C1 segment of cervical spinal cord (tissue), 14 donors: ENCODE measurements at regions not wholly inside any gene's neighbourhood (a gene's known extent, or its start where the extent isn't known, plus 50 kb on each side); places are given as distances from the start of the nearest gene placed in this dataset.

Experiments used
- DNase-seq, 14 donors: peaks; one replicate each; lab custom pipeline; 2025; lab: John Stamatoyannopoulos, UW

GRCh38 chr2:149745396-149746230 is 158.0 kb upstream of the MMADHC start:
- no peak for DNase-seq

GRCh38 chr2:149744865-149745264 is 157.3 kb upstream of the MMADHC start:
- no peak for DNase-seq

DNA sequence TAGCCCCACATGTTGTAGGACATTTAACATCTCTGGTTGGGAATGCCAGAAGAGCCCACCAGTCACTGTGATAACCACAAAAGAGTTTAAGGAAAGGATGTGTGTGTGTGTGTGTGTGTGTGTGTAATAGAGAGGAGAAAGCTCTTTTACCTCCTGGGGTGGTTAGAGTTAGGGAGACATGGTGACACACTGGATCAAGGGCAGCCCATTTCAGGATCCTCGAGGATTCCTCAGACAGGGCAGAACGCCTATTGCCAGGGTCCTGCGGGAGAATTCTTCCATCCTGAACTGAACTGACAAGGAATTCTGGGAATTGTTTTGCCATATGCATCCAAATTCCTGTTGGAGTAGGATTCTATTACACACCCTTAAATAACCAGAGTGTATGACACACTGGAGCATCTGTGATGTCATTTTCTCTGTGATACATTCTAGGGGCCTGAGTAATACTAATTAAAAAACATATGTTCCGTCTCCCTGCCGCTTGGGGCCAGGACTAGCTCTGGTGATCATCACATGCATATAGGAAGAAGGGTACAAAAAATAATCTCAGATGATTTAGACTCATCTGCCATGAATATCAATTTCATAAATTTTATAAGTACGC is 156.4 kb upstream of the MMADHC start:
- no peak for DNase-seq

- no peak for DNase-seq
Measured at GRCh38 chr2:149741646-149742045, 154.1 kb upstream of the MMADHC start.

DNA sequence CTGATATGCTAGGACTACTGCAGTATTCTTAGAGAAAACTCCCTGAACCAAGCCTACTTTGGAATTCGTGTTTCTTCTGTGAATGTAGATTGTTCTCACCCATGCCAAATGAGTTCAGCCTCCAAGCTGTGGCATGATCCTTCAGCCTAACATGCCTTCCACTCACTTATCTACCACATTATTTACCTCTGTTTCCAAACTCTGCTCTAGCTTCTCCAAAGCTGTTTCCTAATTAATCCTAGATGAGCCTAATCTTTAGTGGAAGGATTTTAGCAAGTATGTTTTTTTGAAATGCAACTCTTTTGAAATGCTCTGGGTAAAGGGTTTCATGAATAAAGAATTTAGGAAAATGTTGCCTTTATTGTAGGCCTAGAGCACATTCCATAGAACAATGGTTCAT is 152.9 kb upstream of the MMADHC start:
- DNase-seq = no peak

DNA sequence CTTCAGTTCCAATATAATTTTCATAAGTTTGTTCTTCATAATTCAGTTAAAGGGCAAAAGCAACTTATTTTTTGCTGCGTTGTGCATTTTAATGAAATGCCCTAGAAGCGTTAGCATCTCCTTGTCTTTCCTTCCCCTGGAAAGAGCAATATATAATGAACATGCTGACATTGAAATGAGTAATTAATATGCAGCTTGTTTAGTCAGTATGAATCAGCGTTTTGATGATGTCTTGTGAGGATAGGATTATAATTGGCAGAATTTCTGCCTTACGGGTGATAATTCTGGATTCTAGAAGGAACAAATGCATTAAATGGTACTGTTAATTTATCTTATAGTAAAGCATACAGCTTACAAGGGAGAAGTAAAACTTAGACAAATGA is 152.3 kb upstream of the MMADHC start:
- no peak for DNase-seq

DNA sequence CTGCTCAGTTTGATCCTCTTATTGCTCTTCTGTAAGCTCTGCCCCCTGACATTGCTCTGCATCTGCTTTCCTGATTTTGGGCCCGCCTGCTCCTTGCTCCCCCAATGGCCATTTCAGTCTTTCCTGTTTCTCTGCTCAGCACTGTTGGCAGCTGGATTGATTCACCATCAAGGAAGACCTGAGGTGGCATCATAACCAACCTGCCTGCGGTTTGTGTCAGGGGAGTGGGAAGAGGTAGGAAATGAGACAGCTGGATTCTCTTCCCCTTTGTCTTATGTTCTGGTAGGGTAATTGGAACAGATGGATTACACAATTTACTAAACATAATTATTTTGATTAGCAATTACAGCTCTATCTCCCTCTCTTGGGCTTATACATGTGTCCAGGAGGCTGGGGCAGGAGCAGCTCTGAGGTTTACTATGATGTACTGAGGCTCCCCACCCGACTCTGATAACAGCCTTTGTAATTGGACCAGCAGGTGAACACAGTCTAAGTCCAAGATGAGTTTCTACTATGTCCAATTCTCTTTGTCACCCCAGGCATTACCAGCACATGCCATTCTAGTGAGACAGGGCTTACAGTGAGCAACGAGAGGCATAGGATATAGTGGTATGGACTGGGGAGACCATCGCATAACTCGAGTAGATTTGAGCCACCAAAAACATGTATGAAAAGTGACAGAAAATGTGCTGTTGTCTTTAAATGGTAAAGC is 151.8 kb upstream of the MMADHC start:
- no peak for DNase-seq

GRCh38 chr2:149738767-149739166 is 151.2 kb upstream of the MMADHC start:
- DNase-seq = no peak

DNA sequence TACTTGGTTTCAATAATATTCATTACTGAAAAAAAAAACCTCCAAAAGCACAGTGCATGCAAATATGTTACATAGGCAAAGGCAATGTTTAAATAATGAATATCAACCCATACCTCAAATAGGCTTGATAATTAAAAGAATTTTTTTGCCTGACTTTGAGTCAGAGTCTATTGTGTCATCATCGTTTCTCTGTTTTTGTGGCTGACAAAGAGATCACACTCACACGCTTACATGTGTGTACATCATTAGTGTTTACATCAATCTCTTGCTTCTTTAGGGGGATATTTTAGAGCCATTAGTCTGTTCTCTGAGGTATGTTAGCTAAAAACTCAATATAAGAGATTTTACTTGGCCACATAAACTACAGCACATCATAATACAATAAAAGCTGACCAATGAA is 150.3 kb upstream of the MMADHC start:
- no peak for DNase-seq

GRCh38 chr2:149735237-149735958 is 147.8 kb upstream of the MMADHC start:
- no peak for DNase-seq

- DNase-seq = no peak
Measured at GRCh38 chr2:149733936-149734685, 146.5 kb upstream of the MMADHC start.

DNA sequence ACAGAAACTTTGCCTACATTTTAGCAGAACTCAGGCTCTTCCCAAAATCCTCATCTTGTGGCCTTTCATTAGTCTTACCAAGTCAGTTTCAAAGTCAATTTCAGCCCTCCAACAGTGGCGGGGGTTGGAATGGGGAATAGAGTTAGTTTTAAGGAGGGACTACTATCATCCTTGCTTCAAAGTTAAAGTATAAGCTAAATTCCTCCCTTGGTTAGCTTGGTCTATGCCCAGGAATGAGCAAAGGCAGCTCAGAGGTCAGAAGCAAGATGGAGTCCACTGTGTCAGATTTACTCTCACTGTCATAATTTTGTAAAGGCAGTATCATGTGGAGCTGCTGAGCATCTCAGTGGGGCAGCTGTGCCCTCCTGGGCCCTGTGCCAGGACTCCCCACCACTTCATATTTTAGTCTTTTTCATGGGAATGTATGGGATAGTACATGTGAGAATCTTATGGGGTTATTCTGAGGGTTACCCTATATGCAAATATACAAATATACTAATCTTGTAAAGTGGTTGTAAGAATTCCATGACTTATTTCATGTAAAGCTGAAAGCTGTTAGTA is 145.2 kb upstream of the MMADHC start:
- DNase-seq = no peak

DNA sequence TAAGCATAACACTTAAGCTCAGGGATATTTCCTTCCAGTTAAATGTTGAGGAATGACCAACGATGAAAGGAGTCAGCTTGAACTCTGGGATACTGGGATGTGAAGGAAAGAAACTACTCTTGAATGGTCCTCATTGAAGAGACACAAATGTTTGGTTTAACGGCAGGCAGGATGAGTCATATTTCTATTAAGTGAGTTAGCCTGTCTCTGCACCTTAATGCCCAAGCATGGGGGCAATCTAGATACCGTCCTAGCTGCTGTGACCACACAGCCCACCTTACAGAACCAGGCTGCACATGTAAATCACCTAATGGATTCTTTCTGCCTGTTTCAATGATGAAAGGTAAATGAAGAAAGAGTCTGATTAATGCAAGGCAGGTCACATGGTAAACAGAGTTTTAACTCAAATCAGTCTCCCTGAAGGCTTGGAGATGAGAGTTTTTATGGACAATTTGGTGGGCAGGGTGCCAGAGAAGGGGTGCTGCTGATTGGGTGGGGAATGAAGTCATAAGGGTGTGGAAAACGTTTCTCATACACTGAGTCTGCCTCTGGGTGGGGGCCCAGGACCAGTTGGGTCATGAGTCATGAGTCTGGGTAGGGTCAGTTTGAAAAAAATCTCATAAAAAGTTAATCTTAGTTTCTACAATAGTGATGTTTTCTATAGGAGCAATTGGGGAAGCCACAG is 144.6 kb upstream of the MMADHC start:
- DNase-seq = no peak

GRCh38 chr2:149731079-149731478 is 143.5 kb upstream of the MMADHC start:
- DNase-seq = no peak

GRCh38 chr2:149729586-149729985 is 142.0 kb upstream of the MMADHC start:
- no peak for DNase-seq

- no peak for DNase-seq
Measured at GRCh38 chr2:149727927-149728326, 140.4 kb upstream of the MMADHC start.

- DNase-seq = no peak
Measured at GRCh38 chr2:149725234-149725633, 137.7 kb upstream of the MMADHC start.

DNA sequence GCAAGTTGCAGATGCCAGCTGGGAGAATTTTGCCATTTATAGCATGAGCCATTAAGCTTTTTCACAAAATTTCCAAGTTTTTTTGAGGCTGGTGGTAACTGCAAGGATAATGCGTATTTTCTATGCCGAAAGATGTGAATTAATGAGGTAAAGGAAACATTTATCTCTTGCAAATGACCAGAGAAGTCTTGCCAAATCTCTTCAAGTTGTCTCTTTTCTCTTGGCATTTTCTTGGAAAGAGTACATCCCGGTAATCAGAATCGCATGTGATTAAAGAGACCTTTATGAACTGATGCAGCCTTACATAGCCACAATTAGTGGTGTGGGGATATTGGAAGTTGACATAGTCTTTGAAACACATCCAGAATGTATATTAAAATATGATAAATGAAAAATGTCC is 136.5 kb upstream of the MMADHC start:
- DNase-seq = no peak

- no peak for DNase-seq
Measured at GRCh38 chr2:149720615-149721014, 133.0 kb upstream of the MMADHC start.

DNA sequence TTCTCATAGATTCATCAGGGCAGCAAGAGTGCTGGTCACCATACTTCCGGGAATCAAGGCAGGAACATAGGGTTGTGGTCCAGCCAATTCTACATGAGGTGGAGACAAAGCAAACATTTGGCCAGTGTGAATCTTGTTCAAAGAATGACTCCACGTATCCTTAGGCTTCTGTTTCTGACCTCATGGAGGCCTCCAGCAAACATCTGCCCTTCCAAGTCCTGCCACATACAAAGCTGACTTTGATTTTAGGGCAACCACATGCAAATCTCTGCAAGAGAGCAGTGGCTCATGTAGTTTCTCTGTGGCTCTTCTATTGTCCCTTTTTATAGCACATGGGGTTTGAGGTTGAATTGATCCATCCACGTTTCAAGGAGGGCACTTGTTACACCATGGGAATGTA is 132.1 kb upstream of the MMADHC start:
- no peak for DNase-seq
